HCT116 (cell line): ENCODE measurements at regions not wholly inside any gene's neighbourhood (a gene's known extent, or its start where the extent isn't known, plus 50 kb on each side); places are given as distances from the start of the nearest gene placed in this dataset.

Experiments
- ATAC-seq: fragments of 200-7000 bp; cut with Tn5 transposase; 2 replicates; pipeline ENCODE4 v1.9.1; 2020; ENCODE audit warnings: mild to moderate bottlenecking, moderate library complexity
- BruUV-seq: library from RNA; stranded (reverse); fragments of 400-500 nt; replicated peaks from 2 replicates; lab custom pipeline; 2021; lab: Mats Ljungman, UMichigan
- CTCF ChIA-PET: fragments of 300-600 bp; sonication (Branson Sonifier 250); formaldehyde crosslinking; loops from one replicate; lab custom pipeline; 2021; ENCODE audit warnings: antibody characterized with exemption; lab: Charles Lee
- POLR2A ChIA-PET: fragments of 300-600, 350-600 bp; sonication (Branson Sonifier 250); formaldehyde crosslinking; loops from one replicate; lab custom pipeline; 2021; ENCODE audit warnings: antibody characterized with exemption; lab: Charles Lee
- RAD21 ChIA-PET, 2 experiments: fragments of 300-600 bp; sonication (Branson Sonifier 250); formaldehyde crosslinking; loops; one replicate each; lab custom pipeline; 2023; ENCODE audit warnings: low total read pairs in 2 of 2; ENCODE audit not compliant: uncharacterized antibody in 2 of 2, unreplicated experiment in 2 of 2, low non-redundant PET in 1 of 2; lab: Charles Lee
- DNase-seq: peaks from one replicate; pipeline ENCODE4 v3.0.0-alpha.2; 2010; ENCODE audit warnings: low read depth, low spot score
- H2AFZ ChIP-seq: fragments of 200-600 bp; shearing (Covaris generic), sonication (generic); 2 replicates; pipeline ENCODE4 v1.6.1; 2017; ENCODE audit warnings: low read depth, mixed run types, mixed read lengths, antibody characterized with exemption, low read length; ENCODE audit not compliant: poor library complexity, severe bottlenecking
- H3K27ac ChIP-seq: 2 replicates; pipeline ENCODE4 v1.5.1; 2012; ENCODE audit warnings: low read depth, low read length
- H3K27me3 ChIP-seq: fragments of 200-600 bp; sonication (generic); 2 replicates; pipeline ENCODE4 v1.6.1; 2016; ENCODE audit warnings: mixed run types, low read length, mixed read lengths; ENCODE audit not compliant: insufficient read depth
- H3K36me3 ChIP-seq, 2 experiments: fragments of 200-500 bp in 1 of 2; fragments of 200-600 bp in 1 of 2; sonication (Bioruptor generic) in 1 of 2; sonication (generic) in 1 of 2; 2 replicates each; pipeline versions ENCODE4 v1.5.1 to v1.6.1; 2014 to 2016; ENCODE audit warnings: low read length in 2 of 2, inconsistent platforms in 1 of 2, mixed read lengths in 1 of 2, mixed run types in 1 of 2; ENCODE audit not compliant: insufficient read depth in 2 of 2, control insufficient read depth in 1 of 2
- H3K4me1 ChIP-seq, 2 experiments: fragments of 200-600 bp in 1 of 2; sonication (generic) in 1 of 2; 2 replicates each; pipeline versions ENCODE4 v1.5.1 to v1.6.1; 2012 to 2017; ENCODE audit warnings: low read length in 2 of 2, inconsistent platforms in 1 of 2, mild to moderate bottlenecking in 1 of 2, mixed read lengths in 1 of 2, mixed run types in 1 of 2, moderate library complexity in 1 of 2; ENCODE audit not compliant: insufficient read depth in 2 of 2, control insufficient read depth in 1 of 2
- H3K4me2 ChIP-seq: fragments of 200-600 bp; sonication (generic); 2 replicates; pipeline ENCODE4 v1.6.1; 2017; ENCODE audit warnings: mixed run types, low read length, mixed read lengths
- H3K4me3 ChIP-seq, 2 experiments: fragments of 200-600 bp in 1 of 2; sonication (generic) in 1 of 2; replicated peaks in 1 of 2; 2 replicates each; pipeline ENCODE4 v1.5.1; 2011 to 2016; ENCODE audit warnings: low read length in 2 of 2, control low read depth in 1 of 2, low read depth in 1 of 2, mild to moderate bottlenecking in 1 of 2, mixed read lengths in 1 of 2, mixed run types in 1 of 2
- H3K79me2 ChIP-seq: fragments of 200-600 bp; sonication (generic); 2 replicates; pipeline ENCODE4 v1.6.1; 2017; ENCODE audit warnings: mild to moderate bottlenecking, mixed run types, low read length, moderate library complexity, mixed read lengths; ENCODE audit not compliant: insufficient read depth
- H3K9ac ChIP-seq: fragments of 200-600 bp; sonication (generic); 2 replicates; pipeline ENCODE4 v1.6.1; 2016; ENCODE audit warnings: low read length, mixed read lengths
- H3K9me2 ChIP-seq: fragments of 200-600 bp; sonication (generic), shearing (Covaris generic); 2 replicates; pipeline ENCODE4 v1.6.1; 2017; ENCODE audit warnings: mixed run types, mild to moderate bottlenecking, moderate library complexity; ENCODE audit not compliant: insufficient read depth
- H3K9me3 ChIP-seq, 2 experiments: fragments of 200-500 bp in 1 of 2; fragments of 200-600 bp in 1 of 2; sonication (Bioruptor generic) in 1 of 2; sonication (generic) in 1 of 2; 2 replicates each; pipeline ENCODE4 v1.6.1; 2014 to 2017; ENCODE audit warnings: low read length in 2 of 2, mixed read lengths in 2 of 2, inconsistent platforms in 1 of 2, low read depth in 1 of 2, mild to moderate bottlenecking in 1 of 2, mixed run types in 1 of 2, moderate library complexity in 1 of 2; ENCODE audit not compliant: control insufficient read depth in 1 of 2, insufficient read depth in 1 of 2
- H4K20me1 ChIP-seq: fragments of 200-600 bp; sonication (generic), shearing (Covaris generic); 2 replicates; pipeline ENCODE4 v1.6.1; 2017; ENCODE audit warnings: mixed run types, mild to moderate bottlenecking, moderate library complexity; ENCODE audit not compliant: insufficient read depth
- EZH2phosphoT487 ChIP-seq: fragments of 200-600 bp; IDR thresholded peaks from 2 replicates; pipeline ENCODE4 v1.6.1; 2018; ENCODE audit warnings: antibody characterized with exemption, borderline replicate concordance
- JUND ChIP-seq: IDR thresholded peaks from 2 replicates; pipeline ENCODE4 v1.6.1; 2012
- REST ChIP-seq: IDR thresholded peaks from 2 replicates; pipeline ENCODE4 v1.6.1; 2012; ENCODE audit warnings: low read depth
- TCF7L2 ChIP-seq: IDR thresholded peaks from 2 replicates; pipeline ENCODE4 v1.7.0; 2011; ENCODE audit warnings: borderline replicate concordance, inconsistent platforms; ENCODE audit not compliant: insufficient read depth, insufficient read length; ENCODE audit errors: extremely low read depth
- YY1 ChIP-seq: IDR thresholded peaks from 2 replicates; pipeline ENCODE4 v1.6.1; 2011; ENCODE audit warnings: low read length, low read depth, moderate library complexity, mild to moderate bottlenecking; ENCODE audit not compliant: insufficient replicate concordance; ENCODE audit errors: extremely low read depth
- ZNF274 ChIP-seq: fragments of 200-500 bp; sonication (Bioruptor generic); IDR thresholded peaks from 2 replicates; pipeline ENCODE4 v1.6.1; 2014; ENCODE audit warnings: mild to moderate bottlenecking, low read depth, low read length, inconsistent platforms
- intact Hi-C: fragments of 100-400 bp; cut with micrococcal nuclease; formaldehyde crosslinking; loops from 2 replicates; pipeline ENCODE4 v1.10.0; 2022

GRCh38 chr12:107485731-107486130 lies 199.9 kb upstream of the PWP1 start:
- no peak for TF ChIP-seq REST
- TF ChIP-seq EZH2phosphoT487: no peak
- TF ChIP-seq ZNF274: no peak
- no peak for TF ChIP-seq JUND
- TF ChIP-seq YY1: no peak
- TF ChIP-seq TCF7L2: no peak
- Histone ChIP-seq H3K4me2 (no peak overlapping the region), H3K4me3 (no peak overlapping the region), H3K4me1 (no peaks in the 10 kb centered on the region), H3K36me3 (no peaks in the 10 kb centered on the region), H3K9me3 (no peaks in the 10 kb centered on the region), H4K20me1 (no peaks in the 10 kb centered on the region), H2AFZ (no peak overlapping the region), H3K27me3 (peaks cover 9% of the 10 kb centered on the region; the same call in 1 of the 2 replicates), H3K9me2 (no peaks in the 10 kb centered on the region), H3K79me2 (no peaks in the 10 kb centered on the region), H3K9ac (no peak overlapping the region), H3K27ac (no peak overlapping the region)
- intact Hi-C loops: no loop called here
- BruUV-seq: no TSS peak
- DNase-seq (no peak), ATAC-seq (no peak)
- ChIA-PET RAD21 (no interaction called here), POLR2A (no interaction called here), CTCF (no interaction called here)
